ENCODE measurements at regions not wholly inside any gene's neighbourhood (a gene's known extent, or its start where the extent isn't known, plus 50 kb on each side); places are given as distances from the start of the nearest gene placed in this dataset.
A peak's percentile ranks its signal among the peaks of the same experiment; 100 is the strongest.

DNA sequence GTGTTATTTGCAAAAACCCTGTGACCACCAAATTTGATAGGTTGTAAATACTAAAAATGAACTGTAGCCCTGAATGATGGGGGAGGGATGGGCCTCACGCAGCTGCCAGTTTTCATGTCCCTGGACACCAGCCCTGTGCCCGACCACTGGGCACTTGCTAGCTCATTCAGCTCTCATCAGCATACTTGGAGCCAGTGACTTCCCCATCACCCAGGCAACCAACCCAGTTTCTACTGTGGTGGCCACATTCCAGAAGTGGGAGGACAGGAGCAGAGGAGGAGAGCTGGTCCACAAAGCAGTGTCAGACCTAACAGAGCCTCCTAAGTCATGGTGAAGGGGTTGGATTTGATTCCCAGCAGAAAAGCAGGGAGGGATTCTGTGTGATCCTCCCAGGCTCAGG lies 128.2 kb downstream of the CPEB2 start:
- DNase-seq (ENCODE audit: insufficient read length, low spot score) = no peak
- FAIRE-seq = no peak

DNA sequence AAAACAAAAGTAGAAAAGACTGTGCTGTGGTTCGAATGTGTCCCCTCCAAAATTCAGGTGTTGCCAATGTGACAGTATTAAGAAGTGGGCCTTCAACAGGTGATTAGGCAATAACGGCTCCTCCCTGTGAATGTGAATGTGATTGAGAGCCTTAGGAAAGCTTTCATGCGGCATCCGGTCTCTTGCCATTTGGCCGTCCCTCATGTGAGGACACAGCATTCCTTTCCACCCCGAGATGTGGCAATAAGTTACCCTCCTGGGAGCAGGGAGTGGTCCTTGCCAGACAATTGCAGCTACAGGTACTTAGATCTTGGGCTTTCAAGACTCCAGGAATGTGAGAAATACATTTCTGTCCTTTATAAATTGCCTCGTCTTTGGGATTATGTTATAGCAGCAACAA lies 129.3 kb downstream of the CPEB2 start:
- DNase-seq (ENCODE audit: insufficient read length, low spot score) = no peak
- no peak for FAIRE-seq

DNA sequence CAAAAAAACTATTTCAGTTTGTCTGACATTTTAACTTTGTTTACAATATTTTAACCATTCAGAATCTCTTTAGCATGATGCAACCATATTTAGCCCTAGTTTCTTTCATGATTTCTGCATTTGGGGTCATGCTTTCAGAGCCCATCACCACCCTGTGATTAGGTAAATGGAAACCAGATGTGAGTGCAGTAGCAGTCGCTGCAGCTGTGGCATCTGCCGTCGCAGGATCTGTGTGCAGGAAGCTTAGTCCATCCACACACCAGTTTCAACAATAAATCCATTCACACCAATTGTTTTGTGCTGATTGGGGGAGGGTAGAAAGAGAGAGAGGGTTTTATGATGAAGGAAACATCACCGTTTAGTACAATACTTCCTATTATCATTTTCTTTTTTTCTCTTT lies 130.5 kb downstream of the CPEB2 start:
- FAIRE-seq (no peak), DNase-seq (ENCODE audit: insufficient read length, low spot score) (no peak)

DNA sequence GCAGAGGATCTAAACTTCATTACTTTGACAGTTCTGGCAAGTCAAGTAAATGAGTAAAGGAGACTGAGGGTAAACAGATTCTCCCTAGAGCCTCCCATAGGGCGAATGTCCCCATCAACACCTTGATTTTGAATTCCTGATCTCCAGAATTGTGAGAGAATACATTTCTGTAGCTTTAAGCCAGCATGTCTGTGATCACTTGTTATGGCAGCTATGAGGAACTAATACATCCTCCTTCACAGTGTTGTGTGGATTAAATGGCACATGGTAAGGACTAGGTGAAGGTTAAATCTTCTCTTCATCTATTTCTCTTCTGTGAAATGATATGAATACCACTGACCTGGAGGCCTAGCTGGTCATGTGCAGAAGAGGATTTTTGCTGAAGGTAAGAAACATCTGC lies 137.3 kb downstream of the CPEB2 start:
- no peak for DNase-seq (ENCODE audit: insufficient read length, low spot score)
- no peak for FAIRE-seq

DNA sequence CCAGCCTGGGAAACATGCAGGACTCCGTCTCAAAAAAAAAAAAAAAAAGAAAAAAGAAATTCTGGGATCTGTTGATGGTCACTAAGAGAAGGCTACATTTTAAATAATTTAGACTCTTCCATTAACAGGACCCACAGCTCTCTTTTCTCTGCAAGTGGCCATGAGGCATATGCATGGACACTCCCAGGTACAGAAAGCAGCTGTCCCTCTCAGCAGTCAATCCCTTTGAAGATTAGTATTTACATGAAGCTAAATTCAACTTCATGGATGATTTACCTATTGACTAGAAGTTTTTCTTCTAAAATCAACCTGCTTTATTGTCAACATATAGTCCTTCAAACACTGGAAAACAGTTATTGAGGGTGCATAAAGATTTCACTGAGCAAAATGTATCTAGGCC lies 139.9 kb downstream of the CPEB2 start:
- FAIRE-seq = no peak

DNA sequence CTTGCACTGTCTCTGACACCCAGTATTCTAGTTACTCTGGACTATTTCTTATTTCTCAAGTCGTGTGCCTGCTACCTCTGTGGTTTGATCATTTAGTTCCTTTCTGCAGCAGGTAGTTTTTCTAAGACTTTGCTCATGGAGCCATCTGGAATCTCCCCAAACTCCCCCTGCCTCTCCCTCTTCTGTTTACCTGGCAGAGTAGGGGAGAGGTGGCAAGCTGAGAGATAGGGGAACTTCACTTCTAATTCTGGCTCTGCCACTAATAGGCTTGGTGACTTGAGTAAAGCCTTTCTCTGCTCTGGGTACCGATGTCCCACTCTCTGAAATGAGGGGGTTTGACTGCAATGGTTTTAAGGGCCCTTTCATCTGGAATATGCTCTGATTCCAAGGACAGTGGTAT lies 141.3 kb downstream of the CPEB2 start:
- FAIRE-seq (no peak), DNase-seq (ENCODE audit: insufficient read length, low spot score) (no peak)

More for the DNA sequence above, 139.9 kb downstream of the CPEB2 start:
- DNase-seq (ENCODE audit: insufficient read length, low spot score) = no peak

DNA sequence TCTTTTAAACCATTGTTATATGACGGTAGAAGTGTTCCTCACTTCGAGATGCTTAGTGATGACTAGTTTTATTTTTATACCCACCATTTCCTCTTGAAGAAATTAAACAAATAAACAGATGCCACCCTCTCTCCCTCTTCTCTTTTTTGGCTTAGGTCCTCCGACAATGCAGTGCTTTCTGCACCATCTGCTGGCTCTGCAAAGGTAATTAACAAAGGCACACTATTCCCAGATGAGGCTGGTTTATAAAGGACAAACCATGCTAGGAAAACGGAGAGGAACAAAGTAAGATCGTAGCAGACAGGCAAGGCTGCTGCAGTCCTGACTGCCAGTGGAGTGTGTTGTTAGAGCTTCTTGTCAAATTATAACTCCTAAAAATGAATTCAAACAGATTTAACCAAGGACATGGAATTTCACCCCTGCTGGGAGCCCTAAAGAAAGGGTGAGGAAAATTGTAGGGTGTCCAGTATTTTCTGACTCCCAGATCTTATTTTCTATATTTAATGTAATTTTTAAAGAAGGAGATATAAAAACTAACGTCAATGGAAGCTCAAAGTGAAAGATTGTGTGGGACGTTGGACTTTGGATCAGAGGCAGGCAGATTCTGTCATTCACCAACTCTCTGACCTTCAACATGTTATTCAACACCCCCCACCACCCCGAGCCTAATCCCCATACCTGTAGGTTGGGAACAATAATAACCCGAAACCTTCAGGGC lies 142.1 kb downstream of the CPEB2 start:
- DNase-seq (ENCODE audit: insufficient read length, low spot score) (no peak), FAIRE-seq (no peak)

DNA sequence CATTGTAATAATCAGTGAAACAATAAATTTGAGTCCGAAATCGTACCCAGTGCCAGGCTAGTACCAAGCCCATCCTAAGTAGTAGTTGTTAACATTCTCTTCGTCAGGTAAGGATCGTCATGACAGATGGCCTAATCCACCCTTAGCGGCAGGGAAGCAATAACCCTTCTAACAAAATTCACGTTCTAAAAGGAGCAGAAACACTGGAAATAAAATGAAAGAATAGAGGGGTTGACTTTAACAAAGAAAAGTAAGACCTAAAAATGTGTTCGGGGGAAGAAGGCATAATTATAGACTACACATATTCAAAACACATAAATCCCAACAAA lies 142.7 kb downstream of the CPEB2 start:
- no peak for FAIRE-seq
- no peak for DNase-seq (ENCODE audit: insufficient read length, low spot score)

DNA sequence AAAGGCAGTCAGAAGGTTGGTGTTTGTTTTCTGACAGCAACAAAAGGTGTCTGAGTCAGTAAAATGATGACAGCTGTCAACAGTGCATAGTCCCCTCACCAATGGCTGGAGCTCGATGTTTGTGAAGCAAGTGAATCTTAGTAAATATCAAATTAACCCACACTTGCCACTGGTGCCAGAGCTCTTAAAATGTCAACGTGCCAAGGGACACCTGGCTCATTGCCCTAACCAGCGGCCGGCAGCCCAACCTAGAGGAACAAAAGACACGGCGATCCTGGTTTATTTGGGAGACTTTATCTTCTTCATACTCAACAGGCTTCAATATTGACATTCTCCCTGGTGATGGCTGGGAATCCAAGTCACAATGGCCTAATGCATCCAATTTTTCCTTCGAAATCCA lies 143.4 kb downstream of the CPEB2 start:
- FAIRE-seq (no peak), DNase-seq (ENCODE audit: insufficient read length, low spot score) (no peak)

DNA sequence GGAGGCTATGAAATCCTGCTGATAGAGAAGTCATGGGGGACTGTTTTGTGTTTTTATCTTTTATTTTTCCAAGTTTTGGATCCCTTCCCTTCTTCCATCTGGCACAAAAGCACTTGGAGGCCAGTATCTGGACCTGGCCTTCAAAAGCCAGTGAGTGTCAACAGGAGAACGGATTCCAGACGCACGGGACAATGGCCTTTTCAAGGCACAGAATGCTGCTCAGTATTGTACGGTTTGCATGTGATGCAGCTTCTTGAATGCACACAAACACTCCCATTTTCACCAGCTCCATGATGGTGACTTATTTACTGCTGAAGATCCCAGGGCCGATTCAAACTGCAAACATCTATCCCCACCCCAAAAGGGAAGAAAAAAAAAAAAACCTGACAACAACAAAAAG lies 145.4 kb downstream of the CPEB2 start:
- FAIRE-seq (no peak), DNase-seq (ENCODE audit: insufficient read length, low spot score) (no peak)

DNA sequence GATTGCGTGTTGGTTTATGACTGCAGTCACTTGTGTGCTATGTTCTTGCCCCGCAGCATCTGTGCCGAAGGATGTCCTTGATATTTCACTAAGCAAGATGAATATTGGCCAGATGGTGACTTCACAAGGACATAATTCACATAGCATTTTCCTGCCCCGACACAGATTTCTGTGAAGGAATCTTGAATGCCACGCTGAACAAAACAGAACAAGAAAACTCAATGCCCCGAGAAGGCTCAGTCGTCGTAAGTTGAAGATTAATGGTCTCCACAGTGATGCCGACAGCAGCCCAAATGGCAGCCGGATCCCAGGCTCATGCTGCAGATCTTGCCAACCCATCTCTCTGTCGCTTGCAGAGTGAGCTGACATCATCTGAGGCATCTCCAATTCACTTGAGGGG lies 145.9 kb downstream of the CPEB2 start:
- DNase-seq (ENCODE audit: insufficient read length, low spot score) = no peak
- no peak for FAIRE-seq

DNA sequence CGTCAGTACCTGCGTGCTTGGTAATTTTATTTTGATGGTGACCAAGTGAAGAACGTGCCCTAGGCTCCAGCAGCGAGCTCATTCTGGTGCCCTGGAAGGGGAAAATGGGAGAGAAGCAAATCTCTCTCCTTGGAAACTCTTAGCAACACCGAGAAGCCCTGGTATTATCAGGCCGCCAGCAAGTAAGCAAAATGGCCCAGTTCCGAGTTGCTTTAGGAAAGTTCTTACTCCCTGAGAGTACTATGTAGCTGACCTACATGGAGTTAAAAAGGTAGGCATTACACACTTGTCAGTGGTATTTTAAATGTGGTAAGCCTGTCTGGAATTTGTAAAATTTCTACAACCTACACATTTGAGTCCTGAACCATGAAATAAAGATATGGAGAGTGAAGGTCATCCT lies 146.4 kb downstream of the CPEB2 start:
- FAIRE-seq (no peak), DNase-seq (ENCODE audit: insufficient read length, low spot score) (no peak)

DNA sequence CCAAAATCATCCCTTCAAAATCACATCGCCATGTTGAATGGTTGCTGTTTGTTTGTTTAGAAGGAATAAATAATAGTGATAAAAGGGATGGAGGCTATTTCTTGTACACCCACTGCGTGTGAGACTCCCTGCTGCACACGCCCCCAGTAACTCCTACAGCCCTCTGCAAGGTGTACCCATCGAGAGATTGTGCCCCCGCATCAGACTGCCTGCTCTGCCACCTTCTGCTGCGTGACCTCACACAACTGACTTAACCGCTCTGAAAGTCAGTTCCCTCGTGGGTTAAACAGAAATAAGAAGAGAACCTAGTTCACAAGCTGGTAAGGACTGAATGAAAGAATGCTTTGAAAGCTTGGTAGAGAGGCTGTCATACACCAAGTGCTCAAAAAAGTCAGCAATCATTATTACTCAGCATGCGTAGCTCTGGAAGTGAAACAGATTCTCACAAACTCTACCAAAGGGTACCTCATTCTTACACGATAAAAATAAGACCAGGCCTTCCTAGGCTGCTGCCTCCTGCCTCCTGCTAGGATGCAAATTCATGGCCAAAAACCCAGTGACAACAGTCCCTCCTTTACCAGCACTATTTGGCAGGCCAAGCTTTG lies 147.1 kb downstream of the CPEB2 start:
- no peak for DNase-seq (ENCODE audit: insufficient read length, low spot score)
- FAIRE-seq = no peak

DNA sequence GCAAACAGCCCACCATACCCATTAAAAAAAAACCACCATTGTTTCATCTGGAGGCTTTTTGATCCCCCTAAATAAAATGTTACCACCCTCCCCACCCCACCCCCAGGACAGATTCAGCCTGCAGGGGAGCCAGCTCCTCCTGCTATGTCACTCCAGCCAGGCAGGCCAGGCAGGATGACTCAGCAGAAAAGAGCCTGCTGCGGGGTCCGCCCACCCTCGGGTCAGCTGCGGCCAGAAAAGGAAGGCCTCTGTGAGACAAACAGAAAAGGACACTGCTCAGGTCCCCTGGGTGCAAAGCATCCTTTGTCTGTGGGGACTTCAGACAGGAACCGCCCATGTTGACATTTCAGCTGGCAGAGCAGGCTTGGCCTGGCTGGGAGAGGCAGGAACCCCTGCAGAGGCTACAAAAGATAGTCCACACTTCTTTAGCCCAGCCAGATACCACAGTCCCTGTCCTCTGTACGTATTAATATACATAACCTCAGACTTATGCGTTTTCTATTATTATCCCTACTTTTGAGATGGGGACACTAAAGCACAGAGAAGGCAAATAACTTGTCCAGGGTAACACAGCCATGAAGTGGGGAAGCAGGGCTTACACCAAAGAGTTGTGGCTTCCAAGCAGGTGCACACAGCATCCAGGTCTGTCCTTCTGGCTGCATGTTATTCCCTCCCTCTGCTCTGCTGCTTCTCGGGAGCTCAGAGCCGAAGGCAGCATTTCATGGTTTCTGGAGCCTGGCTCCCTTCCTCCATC lies 147.7 kb downstream of the CPEB2 start:
- no peak for FAIRE-seq
- DNase-seq (ENCODE audit: insufficient read length, low spot score) = peak; percentile 73

DNA sequence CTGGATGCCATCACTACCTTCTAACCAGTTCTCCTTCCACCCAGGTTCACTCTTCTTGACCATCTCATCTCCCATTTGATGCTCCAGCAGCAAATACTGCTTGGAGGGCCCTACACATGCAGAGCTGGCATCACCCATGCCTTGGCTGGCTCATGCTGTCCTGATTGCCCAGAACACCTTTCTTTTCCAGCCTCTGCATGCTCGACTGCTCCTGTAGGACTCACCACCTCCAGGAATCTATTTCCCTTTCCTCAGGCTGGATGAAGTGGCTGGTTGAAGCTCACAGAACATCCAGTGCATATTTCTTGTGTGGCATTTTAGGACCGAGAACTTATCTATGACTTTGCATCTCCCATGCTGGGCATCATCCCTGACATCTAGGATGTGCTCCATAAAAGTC lies 148.3 kb downstream of the CPEB2 start:
- DNase-seq (ENCODE audit: insufficient read length, low spot score) (no peak), FAIRE-seq (no peak)

DNA sequence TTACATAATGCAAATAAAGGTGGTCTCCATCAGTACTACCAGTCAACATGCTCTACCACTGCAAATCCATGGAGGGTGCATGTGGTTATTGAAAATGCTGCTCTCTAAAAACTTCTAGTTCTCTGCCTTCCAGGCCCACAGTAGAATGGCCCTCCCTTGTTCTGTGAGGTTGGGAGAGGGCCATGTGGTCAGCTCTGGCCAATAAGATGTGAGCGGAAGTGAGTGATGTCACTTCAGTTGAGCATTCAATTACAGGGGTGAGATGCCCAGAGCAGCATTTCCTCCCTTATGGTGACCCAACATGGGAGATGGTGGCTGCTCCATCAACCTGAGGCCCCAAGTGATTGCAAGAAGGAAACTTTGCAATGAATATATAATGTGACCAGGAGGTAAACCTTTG lies 148.8 kb downstream of the CPEB2 start:
- FAIRE-seq (no peak), DNase-seq (ENCODE audit: insufficient read length, low spot score) (no peak)

DNA sequence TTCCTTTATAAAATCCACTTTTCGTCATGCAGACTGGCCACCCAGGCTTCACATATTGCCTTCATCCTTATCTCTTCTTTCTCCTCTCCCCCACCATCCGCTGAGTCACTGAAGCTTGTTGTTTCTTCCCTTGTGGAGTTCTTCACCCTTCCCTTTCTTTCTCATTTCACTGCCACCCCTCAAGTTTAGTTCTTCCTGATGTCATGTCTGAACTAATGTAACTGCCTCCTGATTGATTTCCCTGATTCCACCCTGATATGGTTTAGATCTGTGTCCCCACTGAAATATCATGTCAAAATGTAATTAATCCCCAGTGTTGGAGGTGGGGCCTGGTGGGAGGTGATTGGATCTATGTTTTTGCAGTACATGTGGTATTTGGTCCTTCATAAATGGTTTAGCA lies 151.4 kb downstream of the CPEB2 start:
- FAIRE-seq (no peak), DNase-seq (ENCODE audit: insufficient read length, low spot score) (no peak)

DNA sequence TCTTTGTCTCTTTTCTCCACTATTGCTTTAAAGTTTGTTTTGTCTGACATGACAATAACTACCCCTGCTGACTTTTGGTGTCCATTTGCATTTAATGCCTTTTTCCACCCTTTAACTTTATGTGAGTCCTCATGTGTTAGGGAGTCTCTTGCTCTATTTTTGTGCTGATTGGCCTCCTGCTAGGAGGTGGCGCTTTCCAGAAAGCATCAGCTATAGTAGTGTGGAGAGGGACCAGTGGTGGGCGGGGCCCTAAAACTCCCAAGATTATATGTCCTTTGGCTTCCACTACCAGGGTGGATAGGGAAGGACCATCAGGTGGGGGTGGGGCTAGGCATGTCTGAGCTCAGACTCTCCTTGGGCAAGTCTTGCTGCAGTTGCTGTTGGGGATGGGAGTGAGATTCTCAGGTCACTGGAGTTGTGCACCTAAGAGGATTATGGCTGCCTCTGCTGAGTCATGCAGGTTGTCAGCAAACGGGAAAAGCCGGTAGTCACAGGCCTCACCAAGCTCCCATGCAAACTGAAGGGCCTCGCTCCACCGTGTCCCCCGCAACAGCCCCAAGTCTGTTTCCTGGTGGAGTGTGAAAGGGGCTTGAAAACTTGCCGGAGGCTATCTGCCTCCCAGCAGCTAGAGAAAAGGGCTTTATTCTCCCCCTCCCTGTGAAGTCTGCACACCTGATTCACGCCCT lies 156.3 kb downstream of the CPEB2 start:
- FAIRE-seq (no peak), DNase-seq (ENCODE audit: insufficient read length, low spot score) (no peak)

DNA sequence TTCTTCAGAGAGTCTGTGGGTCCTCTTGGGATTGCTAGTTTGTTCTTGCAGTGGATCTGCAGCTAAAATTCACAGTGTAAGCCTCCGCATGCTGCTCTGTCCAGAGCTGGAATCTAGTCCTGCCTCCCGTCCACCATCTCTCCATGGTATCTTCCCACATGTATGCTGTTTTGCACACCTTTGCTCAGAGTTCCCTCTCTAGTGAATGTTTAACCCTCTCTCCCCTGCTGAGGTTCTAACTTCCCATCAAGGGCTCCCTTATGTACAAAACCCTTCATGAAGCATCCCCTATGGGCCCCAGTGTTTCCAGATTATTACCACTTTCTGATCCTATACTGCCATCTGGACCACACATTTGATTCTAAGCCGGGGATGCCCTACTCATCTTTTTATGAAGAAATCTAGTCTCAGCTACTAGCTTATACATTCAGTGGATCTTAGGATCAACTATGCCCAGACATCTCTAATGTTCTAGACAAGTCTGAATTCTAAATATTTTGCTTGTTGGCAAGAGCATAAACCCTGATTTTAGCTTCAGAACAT lies 157.3 kb downstream of the CPEB2 start:
- DNase-seq (ENCODE audit: insufficient read length, low spot score) (no peak), FAIRE-seq (no peak)

DNA sequence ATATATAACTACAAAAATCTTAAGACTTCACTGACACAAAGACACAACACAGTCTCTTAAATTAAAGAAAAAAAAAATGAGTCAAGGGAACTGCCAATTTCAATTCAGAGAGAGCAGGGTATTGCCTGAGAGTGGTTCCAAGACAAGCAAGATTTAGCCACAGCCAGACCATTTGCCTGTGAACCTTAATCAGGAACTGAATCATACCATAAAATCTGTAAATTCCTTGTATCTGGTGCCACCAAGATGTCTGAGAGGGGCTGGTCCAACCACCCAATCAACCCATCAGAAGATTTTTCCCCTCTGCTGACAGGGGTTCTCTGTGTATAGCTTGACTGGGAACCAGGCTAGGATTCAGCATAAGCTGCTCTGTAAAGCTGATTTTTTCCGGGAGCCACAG lies 159.2 kb downstream of the CPEB2 start:
- no peak for DNase-seq (ENCODE audit: insufficient read length, low spot score)
- FAIRE-seq = no peak

DNA sequence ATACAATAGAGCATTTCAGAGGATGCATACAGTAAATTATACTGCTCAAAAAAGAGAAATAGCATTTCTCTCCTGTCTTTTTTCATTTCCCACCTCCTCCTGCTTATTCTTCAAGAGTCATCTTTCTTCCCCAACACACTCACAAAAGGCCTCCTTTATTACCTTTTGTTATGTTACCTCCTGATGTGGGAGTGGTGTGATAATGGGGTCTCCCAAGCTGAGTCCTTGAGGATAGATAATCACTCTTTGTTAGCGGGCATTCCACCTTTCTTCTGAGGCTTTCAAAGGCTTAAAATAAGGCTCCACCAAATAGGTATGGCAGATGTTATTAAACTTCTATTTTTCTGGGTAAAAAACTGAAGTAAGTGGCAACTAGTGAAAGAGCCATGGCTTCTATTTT lies 159.8 kb downstream of the CPEB2 start:
- no peak for DNase-seq (ENCODE audit: insufficient read length, low spot score)
- no peak for FAIRE-seq

All from HTR-8/SVneo (cell line).